ENCODE measurements at regions not wholly inside any gene's neighbourhood (a gene's known extent, or its start where the extent isn't known, plus 50 kb on each side); places are given as distances from the start of the nearest gene placed in this dataset.

GRCh38 chr1:81232420-81232819, 568.3 kb upstream of the ADGRL2 start:
- H3K4me3 ChIP-seq (ENCODE audit: extremely low read depth, insufficient read depth, low read length, poor library complexity, severe bottlenecking): no peak overlapping the region
- no peaks in the 10 kb centered on the region for H3K4me1 ChIP-seq (ENCODE audit: control insufficient read depth, insufficient read depth, low read length, poor library complexity, severe bottlenecking)
- no peaks in the 10 kb centered on the region for H3K36me3 ChIP-seq (ENCODE audit: control insufficient read depth, insufficient read depth, low read length)
- WGBS, 2 experiments (ENCODE audit: insufficient coverage in 2 of 2): 86 to 93% methylated on average over 3 to 4 of the region's 5 CpGs
- H3K27ac ChIP-seq (ENCODE audit: low read depth, low read length, severe bottlenecking): no peak overlapping the region
- H3K9me3 ChIP-seq (ENCODE audit: control insufficient read depth, low read length): no peaks in the 10 kb centered on the region

GRCh38 chr1:81231729-81232038, 569.0 kb upstream of the ADGRL2 start:
- H3K4me1 ChIP-seq (ENCODE audit: control insufficient read depth, insufficient read depth, low read length, poor library complexity, severe bottlenecking): no peaks in the 10 kb centered on the region
- WGBS, 2 experiments (ENCODE audit: insufficient coverage in 2 of 2): 100% methylated on average over 1 of the region's 1 CpG; no CpG with 5 or more reads in 1 of the 2 experiments
- no peak overlapping the region for H3K27ac ChIP-seq (ENCODE audit: low read depth, low read length, severe bottlenecking)
- H3K36me3 ChIP-seq (ENCODE audit: control insufficient read depth, insufficient read depth, low read length): no peaks in the 10 kb centered on the region
- no peak overlapping the region for H3K4me3 ChIP-seq (ENCODE audit: extremely low read depth, insufficient read depth, low read length, poor library complexity, severe bottlenecking)
- H3K9me3 ChIP-seq (ENCODE audit: control insufficient read depth, low read length): no peaks in the 10 kb centered on the region

DNA sequence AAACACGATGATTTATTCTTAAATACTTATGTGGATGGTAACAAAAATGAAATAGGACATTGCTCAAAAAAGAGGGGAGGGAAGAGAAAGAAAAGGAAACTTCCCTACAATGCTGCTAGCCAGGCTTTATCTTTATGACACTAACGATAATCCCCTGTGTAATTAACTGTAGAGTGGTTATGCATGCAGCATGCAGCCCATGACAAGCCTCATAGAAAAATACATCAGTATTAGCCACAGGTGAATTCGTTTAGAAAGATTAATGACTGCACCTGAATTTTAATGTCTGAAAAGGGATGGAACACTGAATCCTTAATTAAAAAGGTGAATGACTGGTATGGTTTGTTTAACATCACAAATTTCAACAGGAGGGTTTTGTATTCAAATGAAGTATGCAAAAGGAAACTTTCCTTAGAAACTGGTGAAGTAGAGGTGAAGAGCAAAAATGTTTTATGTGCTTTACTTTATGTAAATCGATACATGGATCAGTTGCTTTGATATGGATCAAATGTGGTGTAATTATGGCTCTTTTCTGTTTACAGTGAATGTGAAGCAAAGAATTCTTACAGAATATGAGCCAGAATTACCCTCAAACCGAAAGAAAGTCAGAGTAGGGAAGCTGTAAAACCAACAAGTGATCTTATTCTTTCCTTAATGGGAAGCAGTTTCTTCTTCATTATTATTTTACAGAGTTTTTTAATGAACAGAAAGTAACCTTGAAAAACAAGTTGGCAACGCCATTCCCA, 569.6 kb upstream of the ADGRL2 start:
- WGBS, 2 experiments (ENCODE audit: insufficient coverage in 2 of 2): 76 to 83% methylated on average over 1 to 3 of the region's 6 CpGs
- no peaks in the 10 kb centered on the region for H3K4me1 ChIP-seq (ENCODE audit: control insufficient read depth, insufficient read depth, low read length, poor library complexity, severe bottlenecking)
- no peaks in the 10 kb centered on the region for H3K36me3 ChIP-seq (ENCODE audit: control insufficient read depth, insufficient read depth, low read length)
- H3K9me3 ChIP-seq (ENCODE audit: control insufficient read depth, low read length): no peaks in the 10 kb centered on the region
- no peak overlapping the region for H3K4me3 ChIP-seq (ENCODE audit: extremely low read depth, insufficient read depth, low read length, poor library complexity, severe bottlenecking)
- no peak overlapping the region for H3K27ac ChIP-seq (ENCODE audit: low read depth, low read length, severe bottlenecking)

GRCh38 chr1:81228926-81229325, 571.8 kb upstream of the ADGRL2 start:
- H3K36me3 ChIP-seq (ENCODE audit: control insufficient read depth, insufficient read depth, low read length): no peaks in the 10 kb centered on the region
- no peaks in the 10 kb centered on the region for H3K4me1 ChIP-seq (ENCODE audit: control insufficient read depth, insufficient read depth, low read length, poor library complexity, severe bottlenecking)
- 95% methylated on average over 4 of the region's 6 CpGs; no CpG with 5 or more reads in 1 of the 2 experiments for WGBS, 2 experiments (ENCODE audit: insufficient coverage in 2 of 2)
- H3K9me3 ChIP-seq (ENCODE audit: control insufficient read depth, low read length): no peaks in the 10 kb centered on the region
- no peak overlapping the region for H3K27ac ChIP-seq (ENCODE audit: low read depth, low read length, severe bottlenecking)
- H3K4me3 ChIP-seq (ENCODE audit: extremely low read depth, insufficient read depth, low read length, poor library complexity, severe bottlenecking): no peak overlapping the region

DNA sequence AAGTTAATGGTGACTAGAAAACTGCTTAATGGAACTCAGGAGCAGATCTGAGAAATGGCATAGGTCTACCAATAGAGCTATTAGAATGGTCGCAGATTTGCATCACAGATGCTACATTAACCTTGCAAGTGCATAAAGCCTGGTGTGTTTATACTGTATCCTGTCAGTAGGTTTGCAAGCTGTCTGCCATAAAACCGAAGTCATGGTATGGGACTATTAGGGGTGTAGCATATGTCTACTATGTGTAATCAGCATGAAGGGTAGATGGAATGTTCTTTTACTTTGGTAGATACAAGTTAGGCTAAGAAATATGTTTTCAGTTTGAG, 574.2 kb upstream of the ADGRL2 start:
- Histone ChIP-seq H3K9me3 (ENCODE audit: control insufficient read depth, low read length) (no peaks in the 10 kb centered on the region), H3K36me3 (ENCODE audit: control insufficient read depth, insufficient read depth, low read length) (no peaks in the 10 kb centered on the region), H3K4me1 (ENCODE audit: control insufficient read depth, insufficient read depth, low read length, poor library complexity, severe bottlenecking) (no peaks in the 10 kb centered on the region), H3K4me3 (ENCODE audit: extremely low read depth, insufficient read depth, low read length, poor library complexity, severe bottlenecking) (no peak overlapping the region), H3K27ac (ENCODE audit: low read depth, low read length, severe bottlenecking) (no peak overlapping the region)
- WGBS, 2 experiments (ENCODE audit: insufficient coverage in 2 of 2): 88 to 100% methylated on average over 2 of the region's 2 CpGs

- Histone ChIP-seq H3K4me3 (ENCODE audit: extremely low read depth, insufficient read depth, low read length, poor library complexity, severe bottlenecking) (no peak overlapping the region), H3K27ac (ENCODE audit: low read depth, low read length, severe bottlenecking) (no peak overlapping the region), H3K4me1 (ENCODE audit: control insufficient read depth, insufficient read depth, low read length, poor library complexity, severe bottlenecking) (no peaks in the 10 kb centered on the region), H3K36me3 (ENCODE audit: control insufficient read depth, insufficient read depth, low read length) (no peaks in the 10 kb centered on the region), H3K9me3 (ENCODE audit: control insufficient read depth, low read length) (no peaks in the 10 kb centered on the region)
- WGBS, 2 experiments (ENCODE audit: insufficient coverage in 2 of 2): 68 to 83% methylated on average over 3 to 4 of the region's 7 CpGs
Observed at GRCh38 chr1:81225789-81226602, 574.7 kb upstream of the ADGRL2 start.

DNA sequence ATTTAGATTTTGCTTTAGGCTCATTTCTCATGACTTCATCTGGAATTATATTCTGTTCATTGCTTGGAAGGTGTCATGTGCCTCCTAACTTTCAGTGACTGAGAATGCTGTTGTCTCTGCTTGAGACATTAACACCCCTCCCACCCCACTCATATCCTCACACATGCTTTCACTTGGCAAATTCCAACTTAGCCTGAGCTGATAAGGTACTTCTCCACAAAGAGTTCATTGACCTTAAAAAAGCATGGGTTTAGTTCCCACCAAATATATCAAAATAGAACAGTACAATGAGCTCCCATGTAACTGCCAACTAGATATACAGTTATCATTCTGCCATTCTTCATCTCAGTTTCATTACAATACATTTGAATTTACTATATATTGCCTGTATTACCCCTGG, 576.5 kb upstream of the ADGRL2 start:
- Histone ChIP-seq H3K27ac (ENCODE audit: low read depth, low read length, severe bottlenecking) (no peak overlapping the region), H3K36me3 (ENCODE audit: control insufficient read depth, insufficient read depth, low read length) (no peaks in the 10 kb centered on the region), H3K9me3 (ENCODE audit: control insufficient read depth, low read length) (no peaks in the 10 kb centered on the region), H3K4me1 (ENCODE audit: control insufficient read depth, insufficient read depth, low read length, poor library complexity, severe bottlenecking) (no peaks in the 10 kb centered on the region), H3K4me3 (ENCODE audit: extremely low read depth, insufficient read depth, low read length, poor library complexity, severe bottlenecking) (no peak overlapping the region)

DNA sequence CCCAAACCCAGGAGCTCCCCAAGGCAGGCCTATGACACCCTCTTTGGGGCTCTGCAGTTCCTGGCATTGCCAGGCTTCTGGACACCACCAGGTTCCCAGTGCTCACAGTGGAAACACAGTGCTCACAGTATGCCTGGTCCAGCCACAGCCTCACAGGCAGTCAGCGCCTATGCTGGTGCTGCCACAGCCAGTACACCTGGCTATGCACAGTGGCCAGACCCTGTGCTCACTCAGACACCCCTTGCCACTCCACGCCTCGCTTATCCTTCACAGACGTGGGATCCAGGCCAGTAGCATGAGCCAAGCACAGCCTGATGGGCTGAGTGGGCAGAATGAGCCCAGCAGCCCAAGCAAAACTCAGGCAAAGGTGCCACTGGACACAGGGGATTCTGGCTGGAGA, 579.2 kb upstream of the ADGRL2 start:
- no peak overlapping the region for H3K4me3 ChIP-seq (ENCODE audit: extremely low read depth, insufficient read depth, low read length, poor library complexity, severe bottlenecking)

DNA sequence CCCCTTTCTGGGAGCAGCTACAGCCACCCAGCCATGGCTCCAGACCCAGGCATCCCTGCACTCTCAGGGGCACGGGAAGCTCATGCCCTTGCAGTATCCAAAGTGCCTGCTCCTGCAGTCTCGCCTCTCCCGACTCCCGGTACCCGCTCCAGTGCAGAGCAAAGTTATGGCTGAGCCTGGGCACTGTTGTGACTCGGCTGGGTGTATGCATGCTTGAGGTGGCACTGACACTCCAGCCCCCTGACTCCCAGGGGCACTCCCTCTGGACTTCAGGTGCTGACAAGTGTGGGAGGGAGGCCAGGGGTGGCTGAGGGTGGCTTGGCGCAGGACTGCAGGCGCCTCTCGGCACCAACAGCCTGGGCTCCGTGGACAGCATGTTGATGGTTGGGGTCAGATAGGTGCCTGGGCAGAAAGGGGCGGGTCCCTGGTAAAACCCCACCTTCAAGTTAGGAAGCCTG, 580.1 kb upstream of the ADGRL2 start:
- 85 to 87% methylated on average over 6 to 9 of the region's 11 CpGs for WGBS, 2 experiments (ENCODE audit: insufficient coverage in 2 of 2)

More for the DNA sequence above, 579.2 kb upstream of the ADGRL2 start:
- Histone ChIP-seq H3K36me3 (ENCODE audit: control insufficient read depth, insufficient read depth, low read length) (no peaks in the 10 kb centered on the region), H3K27ac (ENCODE audit: low read depth, low read length, severe bottlenecking) (no peak overlapping the region), H3K9me3 (ENCODE audit: control insufficient read depth, low read length) (no peaks in the 10 kb centered on the region), H3K4me1 (ENCODE audit: control insufficient read depth, insufficient read depth, low read length, poor library complexity, severe bottlenecking) (no peaks in the 10 kb centered on the region)
- 87 to 96% methylated on average over 3 to 4 of the region's 4 CpGs for WGBS, 2 experiments (ENCODE audit: insufficient coverage in 2 of 2)

GRCh38 chr1:81217058-81217457, 583.7 kb upstream of the ADGRL2 start:
- WGBS, 2 experiments (ENCODE audit: insufficient coverage in 2 of 2): no CpG with 5 or more reads among the region's 1 CpG
- no peaks in the 10 kb centered on the region for H3K4me1 ChIP-seq (ENCODE audit: control insufficient read depth, insufficient read depth, low read length, poor library complexity, severe bottlenecking)
- no peaks in the 10 kb centered on the region for H3K9me3 ChIP-seq (ENCODE audit: control insufficient read depth, low read length)
- H3K27ac ChIP-seq (ENCODE audit: low read depth, low read length, severe bottlenecking): no peak overlapping the region
- H3K36me3 ChIP-seq (ENCODE audit: control insufficient read depth, insufficient read depth, low read length): no peaks in the 10 kb centered on the region
- no peak overlapping the region for H3K4me3 ChIP-seq (ENCODE audit: extremely low read depth, insufficient read depth, low read length, poor library complexity, severe bottlenecking)

More for the DNA sequence above, 580.1 kb upstream of the ADGRL2 start:
- H3K4me1 ChIP-seq (ENCODE audit: control insufficient read depth, insufficient read depth, low read length, poor library complexity, severe bottlenecking): no peaks in the 10 kb centered on the region
- H3K9me3 ChIP-seq (ENCODE audit: control insufficient read depth, low read length): no peaks in the 10 kb centered on the region
- H3K27ac ChIP-seq (ENCODE audit: low read depth, low read length, severe bottlenecking): no peak overlapping the region
- H3K4me3 ChIP-seq (ENCODE audit: extremely low read depth, insufficient read depth, low read length, poor library complexity, severe bottlenecking): no peak overlapping the region
- no peaks in the 10 kb centered on the region for H3K36me3 ChIP-seq (ENCODE audit: control insufficient read depth, insufficient read depth, low read length)

GRCh38 chr1:81213279-81213678, 587.5 kb upstream of the ADGRL2 start:
- H3K9me3 ChIP-seq (ENCODE audit: control insufficient read depth, low read length): no peaks in the 10 kb centered on the region
- no peak overlapping the region for H3K4me3 ChIP-seq (ENCODE audit: extremely low read depth, insufficient read depth, low read length, poor library complexity, severe bottlenecking)
- H3K27ac ChIP-seq (ENCODE audit: low read depth, low read length, severe bottlenecking): no peak overlapping the region
- H3K36me3 ChIP-seq (ENCODE audit: control insufficient read depth, insufficient read depth, low read length): no peaks in the 10 kb centered on the region
- 21 to 56% methylated on average over 2 of the region's 7 CpGs for WGBS, 2 experiments (ENCODE audit: insufficient coverage in 2 of 2)
- no peaks in the 10 kb centered on the region for H3K4me1 ChIP-seq (ENCODE audit: control insufficient read depth, insufficient read depth, low read length, poor library complexity, severe bottlenecking)
